ENCODE measurements at regions not wholly inside any gene's neighbourhood (a gene's known extent, or its start where the extent isn't known, plus 50 kb on each side); places are given as distances from the start of the nearest gene placed in this dataset.

DNA sequence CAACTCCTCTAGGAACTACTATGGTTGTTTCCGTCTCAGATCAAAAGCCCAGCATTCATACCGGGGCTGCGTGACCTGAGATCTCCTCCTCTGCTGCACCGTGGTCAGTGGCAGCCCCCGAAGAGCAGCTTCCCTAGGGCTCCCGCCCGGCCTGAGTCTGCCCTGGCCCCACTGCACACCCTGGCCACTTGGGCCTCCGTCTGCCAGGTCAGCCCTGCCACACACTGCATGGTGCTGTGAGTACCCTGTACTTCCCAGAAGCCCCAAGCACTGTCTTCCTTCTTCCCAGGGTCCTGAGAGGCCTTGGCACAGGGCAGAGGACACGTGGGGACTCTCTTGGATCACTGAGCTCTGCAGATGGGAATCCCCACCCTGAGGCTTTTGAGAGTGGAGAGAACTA, 81.5 kb upstream of the GPC1 start:
- H3K27ac ChIP-seq = no peak overlapping the region
- TF ChIP-seq ZFX (IDR thresholded peaks at IDR 0.05; ENCODE audit: borderline replicate concordance) = no peak
- TF ChIP-seq, protein P1, sequence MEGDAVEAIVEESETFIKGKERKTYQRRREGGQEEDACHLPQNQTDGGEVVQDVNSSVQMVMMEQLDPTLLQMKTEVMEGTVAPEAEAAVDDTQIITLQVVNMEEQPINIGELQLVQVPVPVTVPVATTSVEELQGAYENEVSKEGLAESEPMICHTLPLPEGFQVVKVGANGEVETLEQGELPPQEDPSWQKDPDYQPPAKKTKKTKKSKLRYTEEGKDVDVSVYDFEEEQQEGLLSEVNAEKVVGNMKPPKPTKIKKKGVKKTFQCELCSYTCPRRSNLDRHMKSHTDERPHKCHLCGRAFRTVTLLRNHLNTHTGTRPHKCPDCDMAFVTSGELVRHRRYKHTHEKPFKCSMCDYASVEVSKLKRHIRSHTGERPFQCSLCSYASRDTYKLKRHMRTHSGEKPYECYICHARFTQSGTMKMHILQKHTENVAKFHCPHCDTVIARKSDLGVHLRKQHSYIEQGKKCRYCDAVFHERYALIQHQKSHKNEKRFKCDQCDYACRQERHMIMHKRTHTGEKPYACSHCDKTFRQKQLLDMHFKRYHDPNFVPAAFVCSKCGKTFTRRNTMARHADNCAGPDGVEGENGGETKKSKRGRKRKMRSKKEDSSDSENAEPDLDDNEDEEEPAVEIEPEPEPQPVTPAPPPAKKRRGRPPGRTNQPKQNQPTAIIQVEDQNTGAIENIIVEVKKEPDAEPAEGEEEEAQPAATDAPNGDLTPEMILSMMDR (IDR thresholded peaks at IDR 0.05) = no peak

DNA sequence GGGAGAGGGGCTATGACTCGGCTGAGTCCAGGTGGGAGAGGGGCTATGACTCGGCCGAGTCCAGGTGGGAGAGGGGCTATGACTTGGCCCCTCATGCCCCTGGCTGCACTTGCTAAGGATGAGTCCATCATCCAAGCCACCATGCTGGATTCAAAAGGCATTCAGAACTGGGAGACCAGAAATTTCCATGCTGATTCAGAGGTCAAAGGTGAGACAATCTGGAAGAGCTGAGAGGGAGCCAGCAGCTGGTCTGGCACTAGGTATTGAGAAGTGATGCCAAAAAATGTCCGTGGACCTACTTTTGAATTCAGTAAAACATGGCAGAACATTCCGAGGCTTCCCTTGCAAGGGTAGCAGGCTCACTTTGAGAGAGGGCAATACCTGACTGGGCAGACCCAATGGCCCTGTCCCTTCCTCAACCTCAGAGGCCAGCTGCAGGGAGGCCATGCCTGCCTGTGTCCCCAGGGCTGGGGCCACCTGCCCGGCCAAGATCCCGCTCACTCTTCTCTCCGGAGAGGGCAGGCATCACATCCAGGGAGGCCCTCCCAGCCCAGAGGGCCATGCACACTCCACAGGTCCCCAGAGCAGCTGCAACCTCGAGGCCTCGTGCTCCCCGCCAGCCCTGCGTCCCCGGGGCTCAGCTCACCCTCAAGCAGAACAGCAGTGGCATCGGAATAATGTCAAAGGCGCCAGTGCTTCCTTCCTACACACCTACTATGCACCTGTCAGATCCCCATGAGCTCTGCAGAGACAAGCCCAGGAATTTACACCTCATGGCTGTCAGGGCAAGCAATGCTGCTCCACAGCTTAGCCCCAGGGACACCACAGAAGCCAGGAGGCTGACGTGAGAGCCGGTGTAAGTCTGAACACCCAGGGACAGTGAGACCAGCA, 80.2 kb upstream of the GPC1 start:
- no peak for TF ChIP-seq ZFX (IDR thresholded peaks at IDR 0.05; ENCODE audit: borderline replicate concordance)
- TF ChIP-seq, protein P1 (IDR thresholded peaks at IDR 0.05) = no peak

DNA sequence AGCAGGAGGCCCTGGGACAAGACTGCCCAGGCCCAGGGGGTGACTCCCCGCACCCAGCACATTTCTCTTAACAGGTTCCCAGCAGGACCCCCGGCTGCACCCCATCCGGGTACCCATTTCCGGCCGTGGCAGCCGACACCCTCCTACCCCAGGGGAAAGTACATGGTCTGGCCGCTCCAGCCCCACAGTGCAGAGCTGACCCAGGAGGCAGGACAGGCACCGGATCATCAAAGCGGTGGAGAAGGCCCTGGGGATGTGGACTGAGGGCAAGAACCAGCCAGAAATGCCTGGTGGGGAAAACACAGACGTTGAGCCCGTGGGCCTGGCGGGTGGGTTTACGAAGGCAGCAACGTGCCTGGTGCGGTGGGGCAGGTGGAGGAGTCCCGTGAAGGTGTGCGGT, 79.5 kb upstream of the GPC1 start:
- H3K27ac ChIP-seq = no peak overlapping the region
- TF ChIP-seq, protein P1 (IDR thresholded peaks at IDR 0.05) = no peak
- TF ChIP-seq ZFX (IDR thresholded peaks at IDR 0.05; ENCODE audit: borderline replicate concordance) = no peak

More for the DNA sequence above, 80.2 kb upstream of the GPC1 start:
- no peak overlapping the region for H3K27ac ChIP-seq

DNA sequence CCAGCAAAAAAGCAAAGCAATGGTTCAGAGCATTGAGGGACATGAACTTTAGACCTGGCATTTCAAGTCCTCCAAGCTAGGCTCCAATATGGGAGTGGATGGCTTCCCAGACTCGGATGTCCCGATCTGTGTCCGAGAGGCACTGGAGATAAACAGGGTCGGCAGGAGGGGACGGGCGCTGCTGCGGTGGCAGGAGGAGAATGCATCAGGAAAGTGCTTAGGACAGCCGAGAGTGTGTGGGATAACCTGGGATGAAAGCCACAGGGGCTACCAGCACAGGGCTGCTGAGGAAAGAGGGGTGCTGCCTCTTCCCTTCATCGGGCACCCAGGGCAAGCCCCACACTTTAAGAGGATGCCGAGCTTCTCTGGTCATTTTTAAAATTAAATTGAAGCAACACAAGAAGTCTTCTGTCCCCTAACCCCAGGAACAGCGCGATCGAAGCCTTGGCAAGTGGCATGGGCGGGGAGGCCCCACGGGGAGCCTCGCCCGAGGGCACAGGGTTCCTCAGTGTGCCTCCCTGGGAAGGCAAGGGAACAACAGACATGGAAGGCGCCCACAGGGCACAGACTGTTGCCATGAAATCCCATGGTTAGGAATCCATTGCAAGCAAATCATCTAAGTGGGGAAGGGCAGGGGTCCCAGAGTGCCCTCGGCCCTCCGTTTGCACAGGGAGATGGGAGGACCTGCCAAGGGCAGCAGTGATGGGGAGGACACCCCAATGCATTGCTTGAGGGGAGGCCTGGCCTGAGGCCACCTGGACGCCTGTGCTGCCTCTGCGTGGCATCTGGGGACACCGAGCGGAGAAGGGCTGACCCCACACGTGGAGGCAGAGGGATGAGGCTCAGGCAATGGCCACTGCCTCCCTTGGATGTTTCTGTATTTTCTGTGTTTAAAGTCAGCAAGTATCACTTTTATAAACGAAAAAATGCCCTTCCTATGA, 78.5 kb upstream of the GPC1 start:
- H3K27ac ChIP-seq = no peak overlapping the region
- TF ChIP-seq, protein P1 (IDR thresholded peaks at IDR 0.05) = no peak
- no peak for TF ChIP-seq ZFX (IDR thresholded peaks at IDR 0.05; ENCODE audit: borderline replicate concordance)

DNA sequence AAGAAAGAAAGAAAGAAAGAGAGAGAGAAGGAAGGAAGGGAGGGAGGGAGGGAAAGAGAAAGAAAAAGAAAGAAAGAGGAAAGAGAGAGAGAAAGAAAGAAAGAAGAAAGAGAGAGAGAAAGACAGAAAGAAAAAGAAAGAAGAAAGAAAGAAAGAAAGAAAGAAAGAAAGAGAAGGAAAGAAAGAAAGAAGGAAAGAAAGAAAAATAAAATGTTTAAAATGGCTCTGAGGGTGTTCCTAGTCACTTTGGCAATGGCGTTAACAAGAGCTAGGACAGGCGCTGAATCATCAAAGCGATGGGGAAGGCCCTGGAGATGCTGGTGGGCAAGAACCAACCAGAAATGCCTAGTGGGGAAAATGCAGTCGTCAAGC, 77.8 kb upstream of the GPC1 start:
- no peak overlapping the region for H3K27ac ChIP-seq
- no peak for TF ChIP-seq ZFX (IDR thresholded peaks at IDR 0.05; ENCODE audit: borderline replicate concordance)
- TF ChIP-seq, protein P1 (IDR thresholded peaks at IDR 0.05) = no peak

DNA sequence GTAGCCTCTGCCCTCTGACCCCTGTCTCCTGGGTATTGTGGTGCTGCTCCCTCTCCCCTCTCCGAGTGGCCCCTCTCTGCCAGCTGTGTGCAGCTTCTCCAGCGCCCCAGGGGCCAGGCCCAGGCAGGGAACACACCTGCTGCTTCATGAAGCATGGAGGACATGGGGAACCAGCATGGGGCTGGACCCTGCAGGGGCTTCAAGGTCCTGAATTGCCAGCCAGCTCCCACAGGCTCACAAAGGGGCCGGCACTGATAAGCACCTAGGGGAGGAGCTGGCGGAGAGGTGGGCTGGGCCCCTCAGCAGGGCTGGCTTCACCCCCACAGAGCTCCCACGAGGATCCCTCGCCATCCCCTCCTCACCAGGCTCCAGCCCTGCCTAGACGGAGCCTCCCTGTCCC, 77.4 kb upstream of the GPC1 start:
- TF ChIP-seq ZFX (IDR thresholded peaks at IDR 0.05; ENCODE audit: borderline replicate concordance) = no peak
- TF ChIP-seq, protein P1 (IDR thresholded peaks at IDR 0.05) = no peak
- H3K27ac ChIP-seq = no peak overlapping the region

All from 22Rv1 (cell line).